Activated CD4-positive, alpha-beta T cell treated with anti-CD3 and anti-CD28 coated beads, Interleukin-2, amount 10 ng/mL, durations not matched to agents 24 days and 14 days (primary cell): ENCODE measurements at regions not wholly inside any gene's neighbourhood (a gene's known extent, or its start where the extent isn't known, plus 50 kb on each side); places are given as distances from the start of the nearest gene placed in this dataset.

ENCODE experiments used
- DNase-seq: peaks from one replicate; pipeline ENCODE4 v3.0.0; 2022
- H3K27ac Mint-ChIP-seq: one replicate; pipeline ENCODE4 v1.8.0; 2022; ENCODE audit warnings: mild to moderate bottlenecking, mixed read lengths
- H3K27me3 Mint-ChIP-seq: one replicate; pipeline ENCODE4 v1.8.0; 2022; ENCODE audit warnings: mixed read lengths
- H3K36me3 Mint-ChIP-seq: one replicate; pipeline ENCODE4 v1.8.0; 2022; ENCODE audit warnings: low read depth, mild to moderate bottlenecking, mixed read lengths
- H3K4me1 Mint-ChIP-seq: one replicate; pipeline ENCODE4 v1.8.0; 2021; ENCODE audit warnings: mixed read lengths
- H3K4me3 Mint-ChIP-seq: one replicate; pipeline ENCODE4 v1.8.0; 2022; ENCODE audit warnings: mild to moderate bottlenecking, moderate library complexity, mixed read lengths
- H3K9me3 Mint-ChIP-seq: one replicate; pipeline ENCODE4 v1.8.0; 2021; ENCODE audit warnings: mixed read lengths
- intact Hi-C: fragments of 100-400 bp; cut with micrococcal nuclease; formaldehyde crosslinking; loops from one replicate; pipeline ENCODE4 v1.15.1; 2023

- H3K4me1 Mint-ChIP-seq: no peaks in the 10 kb centered on the region
- no peaks in the 10 kb centered on the region for H3K36me3 Mint-ChIP-seq
- H3K4me3 Mint-ChIP-seq: no peak overlapping the region
- intact Hi-C loops: no loop called here
- H3K27ac Mint-ChIP-seq: no peak overlapping the region
- peaks cover 10% of the 10 kb centered on the region for H3K27me3 Mint-ChIP-seq
- DNase-seq: no peak
- H3K9me3 Mint-ChIP-seq: peaks cover 3% of the 10 kb centered on the region
These were observed 245.4 kb downstream of the BUD13 start for GRCh38 chr11:116527180-116527991.

- no peak for DNase-seq
- H3K4me3 Mint-ChIP-seq: no peak overlapping the region
- H3K9me3 Mint-ChIP-seq: peaks cover 3% of the 10 kb centered on the region
- intact Hi-C loops: no loop called here
- H3K27ac Mint-ChIP-seq: no peak overlapping the region
- H3K27me3 Mint-ChIP-seq: peaks cover 8% of the 10 kb centered on the region
- no peaks in the 10 kb centered on the region for H3K4me1 Mint-ChIP-seq
- H3K36me3 Mint-ChIP-seq: no peaks in the 10 kb centered on the region
These were observed 246.8 kb downstream of the BUD13 start for GRCh38 chr11:116525961-116526495.

GRCh38 chr11:116519499-116519898 is 253.3 kb downstream of the BUD13 start:
- Mint-ChIP-seq H3K27me3 (peaks cover 4% of the 10 kb centered on the region), H3K36me3 (no peaks in the 10 kb centered on the region), H3K9me3 (no peaks in the 10 kb centered on the region), H3K4me1 (peaks cover 7% of the 10 kb centered on the region), H3K4me3 (no peak overlapping the region), H3K27ac (no peak overlapping the region)
- intact Hi-C loops: loop anchor here (5.0 kb wide), 1 partner anchor 178 kb away; no protein-coding TSS in a partner anchor
- DNase-seq: no peak

GRCh38 chr11:116518141-116518540 is 254.6 kb downstream of the BUD13 start:
- H3K27ac Mint-ChIP-seq: no peak overlapping the region
- no peaks in the 10 kb centered on the region for H3K36me3 Mint-ChIP-seq
- peaks cover 4% of the 10 kb centered on the region for H3K27me3 Mint-ChIP-seq
- peaks cover 7% of the 10 kb centered on the region for H3K4me1 Mint-ChIP-seq
- H3K9me3 Mint-ChIP-seq: no peaks in the 10 kb centered on the region
- intact Hi-C loops: loop anchor here (5.0 kb wide), 1 partner anchor 179 kb away; no protein-coding TSS in a partner anchor
- no peak overlapping the region for H3K4me3 Mint-ChIP-seq
- DNase-seq: no peak

- intact Hi-C loops: loop anchor here (5.0 kb wide), 1 partner anchor 180 kb away; no protein-coding TSS in a partner anchor
- DNase-seq: no peak
- Mint-ChIP-seq H3K27ac (no peak overlapping the region), H3K9me3 (no peaks in the 10 kb centered on the region), H3K4me1 (peaks cover 7% of the 10 kb centered on the region), H3K27me3 (peaks cover 4% of the 10 kb centered on the region), H3K4me3 (no peak overlapping the region), H3K36me3 (no peaks in the 10 kb centered on the region)
These were observed 255.2 kb downstream of the BUD13 start for GRCh38 chr11:116517584-116517983.

- H3K9me3 Mint-ChIP-seq: no peaks in the 10 kb centered on the region
- peaks cover 2% of the 10 kb centered on the region for H3K27me3 Mint-ChIP-seq
- no peak for DNase-seq
- no peaks in the 10 kb centered on the region for H3K36me3 Mint-ChIP-seq
- peaks cover 7% of the 10 kb centered on the region for H3K4me1 Mint-ChIP-seq
- intact Hi-C loops: loop anchor here (5.0 kb wide), 1 partner anchor 180 kb away; no protein-coding TSS in a partner anchor
- H3K4me3 Mint-ChIP-seq: no peak overlapping the region
- H3K27ac Mint-ChIP-seq: no peak overlapping the region
These were observed 255.7 kb downstream of the BUD13 start for GRCh38 chr11:116517077-116517476.

GRCh38 chr11:116515664-116516184 is 257.1 kb downstream of the BUD13 start:
- Mint-ChIP-seq H3K9me3 (no peaks in the 10 kb centered on the region), H3K4me1 (peaks cover 7% of the 10 kb centered on the region), H3K27me3 (peaks cover 2% of the 10 kb centered on the region), H3K4me3 (no peak overlapping the region), H3K27ac (no peak overlapping the region), H3K36me3 (no peaks in the 10 kb centered on the region)
- intact Hi-C loops: loop anchor here (5.0 kb wide), 1 partner anchor 182 kb away; no protein-coding TSS in a partner anchor
- no peak for DNase-seq

- intact Hi-C loops: no loop called here
These were observed 258.9 kb downstream of the BUD13 start for GRCh38 chr11:116513894-116514293.

GRCh38 chr11:116513278-116513823 is 259.4 kb downstream of the BUD13 start:
- no peak for DNase-seq
- Mint-ChIP-seq H3K9me3 (no peaks in the 10 kb centered on the region), H3K4me1 (no peaks in the 10 kb centered on the region), H3K27ac (no peak overlapping the region), H3K4me3 (no peak overlapping the region), H3K27me3 (peaks cover 2% of the 10 kb centered on the region), H3K36me3 (no peaks in the 10 kb centered on the region)
- intact Hi-C loops: no loop called here

More at GRCh38 chr11:116513894-116514293, 258.9 kb downstream of the BUD13 start:
- H3K36me3 Mint-ChIP-seq: no peaks in the 10 kb centered on the region
- DNase-seq: peak; percentile 68
- no peaks in the 10 kb centered on the region for H3K9me3 Mint-ChIP-seq
- H3K27me3 Mint-ChIP-seq: peaks cover 2% of the 10 kb centered on the region
- no peaks in the 10 kb centered on the region for H3K4me1 Mint-ChIP-seq
- H3K4me3 Mint-ChIP-seq: no peak overlapping the region
- no peak overlapping the region for H3K27ac Mint-ChIP-seq

- H3K9me3 Mint-ChIP-seq: no peaks in the 10 kb centered on the region
- intact Hi-C loops: no loop called here
- H3K4me1 Mint-ChIP-seq: no peaks in the 10 kb centered on the region
- no peak overlapping the region for H3K4me3 Mint-ChIP-seq
- no peak for DNase-seq
- H3K36me3 Mint-ChIP-seq: no peaks in the 10 kb centered on the region
- H3K27ac Mint-ChIP-seq: no peak overlapping the region
- peaks cover 2% of the 10 kb centered on the region for H3K27me3 Mint-ChIP-seq
These were observed 259.9 kb downstream of the BUD13 start for GRCh38 chr11:116512841-116513240.

- Mint-ChIP-seq H3K36me3 (no peaks in the 10 kb centered on the region), H3K27me3 (no peaks in the 10 kb centered on the region), H3K27ac (no peak overlapping the region), H3K9me3 (no peaks in the 10 kb centered on the region), H3K4me3 (no peak overlapping the region), H3K4me1 (no peaks in the 10 kb centered on the region)
- DNase-seq: no peak
- intact Hi-C loops: no loop called here
These were observed 261.1 kb downstream of the BUD13 start for GRCh38 chr11:116511684-116512083.

GRCh38 chr11:116510886-116511650 is 261.7 kb downstream of the BUD13 start:
- Mint-ChIP-seq H3K9me3 (no peaks in the 10 kb centered on the region), H3K27me3 (peaks cover 3% of the 10 kb centered on the region), H3K27ac (no peak overlapping the region), H3K4me3 (no peak overlapping the region), H3K36me3 (no peaks in the 10 kb centered on the region), H3K4me1 (no peaks in the 10 kb centered on the region)
- DNase-seq: no peak
- intact Hi-C loops: no loop called here

- no peaks in the 10 kb centered on the region for H3K9me3 Mint-ChIP-seq
- no peak overlapping the region for H3K27ac Mint-ChIP-seq
- H3K27me3 Mint-ChIP-seq: peaks cover 4% of the 10 kb centered on the region
- H3K36me3 Mint-ChIP-seq: no peaks in the 10 kb centered on the region
- intact Hi-C loops: no loop called here
- DNase-seq: no peak
- no peaks in the 10 kb centered on the region for H3K4me1 Mint-ChIP-seq
- H3K4me3 Mint-ChIP-seq: no peak overlapping the region
These were observed 262.6 kb downstream of the BUD13 start for GRCh38 chr11:116510166-116510565.
